Stimulated activated CD4-positive, alpha-beta T cell treated with anti-CD3 and anti-CD28 coated beads, Interleukin-12 subunit alpha, Interleukin-12 subunit beta, amount 100 ng/mL, for 4 hours (primary cell): ENCODE measurements at regions not wholly inside any gene's neighbourhood (a gene's known extent, or its start where the extent isn't known, plus 50 kb on each side); places are given as distances from the start of the nearest gene placed in this dataset.
A peak's percentile ranks its signal among the peaks of the same experiment; 100 is the strongest.

Experiments used
- DNase-seq: peaks from one replicate; pipeline ENCODE4 v3.0.0-alpha.2; 2020

GRCh38 chr12:93107514-93108312 is 178.6 kb upstream of the EEA1 start:
- no peak for DNase-seq

GRCh38 chr12:93108985-93109384 is 179.9 kb upstream of the EEA1 start:
- no peak for DNase-seq

GRCh38 chr12:93109551-93110203 is 180.6 kb upstream of the EEA1 start:
- DNase-seq = peak; percentile 3

- DNase-seq = no peak
These were observed 182.7 kb upstream of the EEA1 start for GRCh38 chr12:93111773-93112172.

GRCh38 chr12:93113317-93114006 is 184.4 kb upstream of the EEA1 start:
- no peak for DNase-seq

GRCh38 chr12:93115198-93115601 is 186.1 kb upstream of the EEA1 start:
- DNase-seq = no peak

- no peak for DNase-seq
These were observed 186.6 kb upstream of the EEA1 start for GRCh38 chr12:93115646-93116045.

- no peak for DNase-seq
These were observed 187.5 kb upstream of the EEA1 start for GRCh38 chr12:93116632-93117031.

GRCh38 chr12:93121729-93122488 is 192.8 kb upstream of the EEA1 start:
- DNase-seq = no peak

- DNase-seq = no peak
These were observed 193.5 kb upstream of the EEA1 start for GRCh38 chr12:93122569-93123091.

- no peak for DNase-seq
These were observed 196.0 kb upstream of the EEA1 start for GRCh38 chr12:93125126-93125525.

- no peak for DNase-seq
These were observed 197.0 kb upstream of the EEA1 start for GRCh38 chr12:93126069-93126474.

GRCh38 chr12:93127107-93127560 is 198.0 kb upstream of the EEA1 start:
- no peak for DNase-seq

GRCh38 chr12:93127582-93128331 is 198.7 kb upstream of the EEA1 start:
- no peak for DNase-seq

GRCh38 chr12:93128332-93128707 is 199.2 kb upstream of the EEA1 start:
- DNase-seq = no peak

- DNase-seq = no peak
These were observed 201.4 kb upstream of the EEA1 start for GRCh38 chr12:93130366-93131054.

GRCh38 chr12:93133361-93133760 is 204.3 kb upstream of the EEA1 start:
- DNase-seq = no peak

- DNase-seq = no peak
These were observed 205.2 kb upstream of the EEA1 start for GRCh38 chr12:93134175-93134890.

- no peak for DNase-seq
These were observed 205.8 kb upstream of the EEA1 start for GRCh38 chr12:93134893-93135285.
